ENCODE measurements at regions not wholly inside any gene's neighbourhood (a gene's known extent, or its start where the extent isn't known, plus 50 kb on each side); places are given as distances from the start of the nearest gene placed in this dataset.

DNA sequence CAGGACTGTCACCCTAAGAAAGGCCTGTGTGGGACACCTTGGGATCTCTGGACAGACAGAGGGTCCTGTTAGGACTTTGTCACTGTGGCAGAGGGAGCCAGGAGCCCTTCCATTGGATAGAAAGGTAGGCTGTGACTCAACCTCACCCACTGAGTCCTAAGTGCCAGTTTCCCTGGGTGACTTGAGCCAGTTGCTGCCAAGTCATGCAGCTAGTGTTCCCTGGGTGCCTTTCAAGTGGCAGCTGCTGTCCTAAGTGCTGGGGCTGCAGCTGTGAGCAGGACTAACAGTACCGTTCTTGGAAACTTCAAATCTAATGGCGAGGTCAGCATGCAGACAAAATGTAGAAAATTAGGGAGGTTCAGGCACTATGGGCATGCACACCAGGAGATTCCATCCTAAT is 393.7 kb downstream of the TMEM135 start:
- TF ChIP-seq, protein P1, sequence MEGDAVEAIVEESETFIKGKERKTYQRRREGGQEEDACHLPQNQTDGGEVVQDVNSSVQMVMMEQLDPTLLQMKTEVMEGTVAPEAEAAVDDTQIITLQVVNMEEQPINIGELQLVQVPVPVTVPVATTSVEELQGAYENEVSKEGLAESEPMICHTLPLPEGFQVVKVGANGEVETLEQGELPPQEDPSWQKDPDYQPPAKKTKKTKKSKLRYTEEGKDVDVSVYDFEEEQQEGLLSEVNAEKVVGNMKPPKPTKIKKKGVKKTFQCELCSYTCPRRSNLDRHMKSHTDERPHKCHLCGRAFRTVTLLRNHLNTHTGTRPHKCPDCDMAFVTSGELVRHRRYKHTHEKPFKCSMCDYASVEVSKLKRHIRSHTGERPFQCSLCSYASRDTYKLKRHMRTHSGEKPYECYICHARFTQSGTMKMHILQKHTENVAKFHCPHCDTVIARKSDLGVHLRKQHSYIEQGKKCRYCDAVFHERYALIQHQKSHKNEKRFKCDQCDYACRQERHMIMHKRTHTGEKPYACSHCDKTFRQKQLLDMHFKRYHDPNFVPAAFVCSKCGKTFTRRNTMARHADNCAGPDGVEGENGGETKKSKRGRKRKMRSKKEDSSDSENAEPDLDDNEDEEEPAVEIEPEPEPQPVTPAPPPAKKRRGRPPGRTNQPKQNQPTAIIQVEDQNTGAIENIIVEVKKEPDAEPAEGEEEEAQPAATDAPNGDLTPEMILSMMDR (IDR thresholded peaks at IDR 0.05; ENCODE audit: low read depth, low read length, missing control alignments), result no peak
- no peak for DNase-seq (ENCODE audit: low read depth)
- no peak overlapping the region for H3K4me3 ChIP-seq (ENCODE audit: low read depth, low read length)

DNA sequence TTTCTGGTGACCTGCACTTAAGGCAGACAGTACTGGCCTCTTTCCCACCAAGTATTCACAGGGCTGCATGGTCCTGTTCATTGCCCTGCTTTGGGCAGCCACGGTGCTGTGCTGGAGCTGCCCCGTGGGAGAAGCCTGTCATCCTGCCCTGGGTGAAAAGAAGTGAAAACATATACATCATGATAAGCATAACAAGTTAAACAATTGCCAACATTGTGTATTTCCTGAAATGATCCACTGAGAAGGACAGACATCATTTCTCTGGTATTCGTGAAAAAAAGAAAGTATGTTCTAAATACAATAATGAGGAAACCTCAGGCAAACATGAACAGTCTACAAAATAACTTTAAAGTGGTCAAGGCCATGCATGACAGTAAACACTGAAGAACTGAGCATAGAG is 393.1 kb downstream of the TMEM135 start:
- H3K4me3 ChIP-seq (ENCODE audit: low read depth, low read length), result no peak overlapping the region
- DNase-seq (ENCODE audit: low read depth), result no peak
- TF ChIP-seq, protein P1 (IDR thresholded peaks at IDR 0.05; ENCODE audit: low read depth, low read length, missing control alignments), result no peak

DNA sequence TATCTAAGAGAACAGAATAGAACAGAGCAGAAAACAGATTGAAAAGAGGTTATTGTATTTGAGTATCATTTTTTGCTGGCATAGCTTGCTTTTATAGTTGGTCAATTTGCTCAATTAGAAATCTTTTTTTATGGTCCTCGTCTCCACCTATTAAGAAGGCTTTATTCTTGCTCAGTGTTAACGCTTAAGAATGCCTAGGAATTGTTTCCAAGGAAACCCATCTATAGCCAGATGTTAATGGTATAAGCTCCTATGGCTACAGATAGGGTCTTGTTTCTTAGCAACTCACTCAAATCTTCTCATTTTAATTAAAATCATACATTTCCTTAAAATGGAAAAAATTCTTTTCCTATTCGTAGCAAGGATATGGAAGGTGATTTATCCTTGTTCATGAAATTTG is 392.3 kb downstream of the TMEM135 start:
- no peak for DNase-seq (ENCODE audit: low read depth)
- H3K4me3 ChIP-seq (ENCODE audit: low read depth, low read length), result no peak overlapping the region
- TF ChIP-seq, protein P1 (IDR thresholded peaks at IDR 0.05; ENCODE audit: low read depth, low read length, missing control alignments), result no peak

DNA sequence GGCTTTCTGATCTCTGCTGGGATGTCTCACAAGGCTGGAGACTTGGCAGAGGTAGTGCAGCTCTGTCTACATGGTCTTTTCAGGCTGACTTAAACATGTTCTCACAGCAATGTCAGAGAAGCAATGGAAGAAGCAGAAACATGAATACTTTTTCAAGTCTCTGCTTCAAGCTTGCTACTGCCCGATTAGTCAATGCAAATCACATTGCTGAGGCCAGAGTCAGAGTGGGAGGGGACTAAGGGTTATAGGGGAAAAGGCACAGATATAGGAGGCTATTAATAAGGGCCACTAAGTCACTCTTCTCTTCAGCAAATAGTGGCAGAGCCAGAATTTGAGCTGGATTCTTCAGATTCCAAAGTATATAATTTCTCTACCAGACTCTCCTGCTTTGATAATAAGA is 390.5 kb downstream of the TMEM135 start:
- TF ChIP-seq, protein P1 (IDR thresholded peaks at IDR 0.05; ENCODE audit: low read depth, low read length, missing control alignments), result no peak
- no peak for DNase-seq (ENCODE audit: low read depth)
- no peak overlapping the region for H3K4me3 ChIP-seq (ENCODE audit: low read depth, low read length)

DNA sequence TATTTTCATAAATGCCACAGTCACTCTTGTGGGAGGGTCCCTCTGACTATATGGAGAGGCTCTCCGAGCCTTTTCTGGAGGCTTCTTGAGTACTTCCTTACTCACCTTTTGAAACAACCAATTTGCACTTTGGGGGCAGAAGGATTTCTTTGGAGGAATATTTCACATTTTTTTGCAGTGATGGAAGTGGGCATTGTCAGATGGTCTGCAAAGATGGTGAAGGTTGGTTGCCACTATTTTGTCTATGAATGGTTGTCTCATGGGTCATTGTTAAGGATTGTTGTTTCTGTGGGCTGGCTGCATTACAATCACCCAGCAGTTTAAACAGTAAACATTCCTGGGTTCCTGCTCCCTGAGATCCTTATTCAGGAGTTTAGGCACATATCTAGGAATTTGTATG is 388.2 kb downstream of the TMEM135 start:
- TF ChIP-seq, protein P1 (IDR thresholded peaks at IDR 0.05; ENCODE audit: low read depth, low read length, missing control alignments), result no peak
- no peak for DNase-seq (ENCODE audit: low read depth)
- H3K4me3 ChIP-seq (ENCODE audit: low read depth, low read length), result no peak overlapping the region

DNA sequence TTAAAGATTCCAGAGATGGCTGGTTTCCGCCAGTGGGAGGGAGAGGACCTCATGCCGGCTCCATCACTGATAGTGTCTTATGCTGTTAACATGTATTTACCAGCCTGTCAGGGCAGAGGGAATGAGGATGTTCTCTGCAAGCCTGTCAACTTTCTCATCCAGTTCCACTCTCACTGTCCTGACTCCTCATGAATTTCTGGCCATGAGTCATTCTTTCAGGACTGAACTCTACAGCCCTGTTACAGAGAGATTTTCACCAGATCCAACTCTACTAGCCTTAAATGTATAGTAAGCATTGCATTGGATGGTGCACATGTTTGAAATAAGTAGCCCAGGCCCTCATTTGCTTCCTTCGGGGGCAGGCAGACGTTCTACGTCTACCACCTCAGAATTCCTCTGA is 387.7 kb downstream of the TMEM135 start:
- no peak overlapping the region for H3K4me3 ChIP-seq (ENCODE audit: low read depth, low read length)
- DNase-seq (ENCODE audit: low read depth), result no peak
- TF ChIP-seq, protein P1 (IDR thresholded peaks at IDR 0.05; ENCODE audit: low read depth, low read length, missing control alignments), result no peak

DNA sequence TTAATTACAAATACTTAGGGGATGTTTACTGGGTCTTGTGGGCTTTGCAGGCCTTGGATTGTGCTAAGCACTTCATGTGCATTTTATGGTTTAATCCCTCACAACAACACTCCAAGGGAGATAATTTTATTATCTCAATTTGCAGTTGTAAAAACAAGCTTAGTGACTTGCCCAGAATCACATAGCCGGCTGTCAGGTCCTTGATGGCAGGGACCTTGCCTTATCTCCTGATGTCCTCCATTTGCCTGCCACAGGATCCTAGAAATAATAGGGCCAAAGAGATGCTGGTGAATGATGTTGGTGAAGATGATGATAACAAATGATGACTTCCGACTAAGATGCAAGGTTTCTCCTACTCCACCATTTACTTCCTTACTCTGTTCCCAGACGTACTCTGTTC is 385.4 kb downstream of the TMEM135 start:
- DNase-seq (ENCODE audit: low read depth), result no peak
- TF ChIP-seq, protein P1 (IDR thresholded peaks at IDR 0.05; ENCODE audit: low read depth, low read length, missing control alignments), result no peak
- H3K4me3 ChIP-seq (ENCODE audit: low read depth, low read length), result no peak overlapping the region
